LNCaP clone FGC (cell line): ENCODE measurements at regions not wholly inside any gene's neighbourhood (a gene's known extent, or its start where the extent isn't known, plus 50 kb on each side); places are given as distances from the start of the nearest gene placed in this dataset.

Experiments
- DNase-seq: peaks from one replicate; pipeline ENCODE4 v3.0.0-alpha.2; 2011; ENCODE audit warnings: low read depth
- H3K4me3 ChIP-seq: 2 replicates; pipeline ENCODE4 v1.5.1; 2011; ENCODE audit warnings: mild to moderate bottlenecking, low read depth, low read length, control low read depth
- TF ChIP-seq, protein P1 (sequence below): IDR thresholded peaks from 2 replicates; pipeline ENCODE4 v1.5.1; 2012; ENCODE audit warnings: mild to moderate bottlenecking; ENCODE audit not compliant: control insufficient read depth, insufficient read depth; ENCODE audit errors: extremely low read depth

DNA sequence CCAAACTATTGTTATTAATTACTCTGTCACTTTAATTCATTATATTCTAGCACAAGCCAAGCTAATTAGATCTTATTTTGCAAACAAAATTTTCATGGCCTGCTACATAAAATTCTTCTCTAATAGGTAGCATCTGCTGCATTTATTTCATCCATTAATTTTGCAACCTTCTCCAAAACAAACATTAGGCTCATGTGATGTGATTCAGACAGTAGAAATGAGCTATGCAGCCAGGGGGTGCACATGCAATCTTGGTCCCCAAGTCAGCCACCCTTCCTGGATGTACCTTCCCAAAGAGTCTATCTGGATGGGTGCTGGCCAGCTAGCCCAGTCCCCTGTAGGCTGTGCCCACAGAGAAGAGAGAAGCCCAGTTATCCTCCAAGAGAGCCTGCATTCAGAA, 242.1 kb upstream of the OSR1 start:
- DNase-seq: no peak
- no peak overlapping the region for H3K4me3 ChIP-seq
- TF ChIP-seq, protein P1, sequence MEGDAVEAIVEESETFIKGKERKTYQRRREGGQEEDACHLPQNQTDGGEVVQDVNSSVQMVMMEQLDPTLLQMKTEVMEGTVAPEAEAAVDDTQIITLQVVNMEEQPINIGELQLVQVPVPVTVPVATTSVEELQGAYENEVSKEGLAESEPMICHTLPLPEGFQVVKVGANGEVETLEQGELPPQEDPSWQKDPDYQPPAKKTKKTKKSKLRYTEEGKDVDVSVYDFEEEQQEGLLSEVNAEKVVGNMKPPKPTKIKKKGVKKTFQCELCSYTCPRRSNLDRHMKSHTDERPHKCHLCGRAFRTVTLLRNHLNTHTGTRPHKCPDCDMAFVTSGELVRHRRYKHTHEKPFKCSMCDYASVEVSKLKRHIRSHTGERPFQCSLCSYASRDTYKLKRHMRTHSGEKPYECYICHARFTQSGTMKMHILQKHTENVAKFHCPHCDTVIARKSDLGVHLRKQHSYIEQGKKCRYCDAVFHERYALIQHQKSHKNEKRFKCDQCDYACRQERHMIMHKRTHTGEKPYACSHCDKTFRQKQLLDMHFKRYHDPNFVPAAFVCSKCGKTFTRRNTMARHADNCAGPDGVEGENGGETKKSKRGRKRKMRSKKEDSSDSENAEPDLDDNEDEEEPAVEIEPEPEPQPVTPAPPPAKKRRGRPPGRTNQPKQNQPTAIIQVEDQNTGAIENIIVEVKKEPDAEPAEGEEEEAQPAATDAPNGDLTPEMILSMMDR: no peak

GRCh38 chr2:19598971-19599370, 240.5 kb upstream of the OSR1 start:
- DNase-seq: no peak
- TF ChIP-seq, protein P1: no peak
- H3K4me3 ChIP-seq: no peak overlapping the region

DNA sequence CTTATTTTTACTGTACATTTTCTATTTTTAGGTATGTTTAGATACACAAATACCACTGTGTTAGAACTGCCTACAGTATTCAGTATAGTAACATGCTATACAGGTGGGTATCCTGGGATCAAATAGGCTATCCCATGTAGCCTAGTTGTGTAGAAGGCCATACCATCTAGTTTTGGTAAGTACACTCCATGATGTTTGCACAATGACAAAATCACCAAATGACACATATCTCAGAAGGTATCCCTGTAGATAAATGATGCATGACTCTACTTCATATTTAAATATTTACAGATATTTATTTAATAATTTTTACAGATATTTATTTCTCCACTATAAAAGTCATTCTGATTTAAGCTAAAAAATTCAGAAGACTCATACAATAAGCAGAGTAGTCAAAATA, 233.8 kb upstream of the OSR1 start:
- no peak for DNase-seq
- no peak overlapping the region for H3K4me3 ChIP-seq
- TF ChIP-seq, protein P1: no peak

GRCh38 chr2:19589791-19590190, 231.4 kb upstream of the OSR1 start:
- TF ChIP-seq, protein P1: no peak
- no peak overlapping the region for H3K4me3 ChIP-seq
- no peak for DNase-seq

DNA sequence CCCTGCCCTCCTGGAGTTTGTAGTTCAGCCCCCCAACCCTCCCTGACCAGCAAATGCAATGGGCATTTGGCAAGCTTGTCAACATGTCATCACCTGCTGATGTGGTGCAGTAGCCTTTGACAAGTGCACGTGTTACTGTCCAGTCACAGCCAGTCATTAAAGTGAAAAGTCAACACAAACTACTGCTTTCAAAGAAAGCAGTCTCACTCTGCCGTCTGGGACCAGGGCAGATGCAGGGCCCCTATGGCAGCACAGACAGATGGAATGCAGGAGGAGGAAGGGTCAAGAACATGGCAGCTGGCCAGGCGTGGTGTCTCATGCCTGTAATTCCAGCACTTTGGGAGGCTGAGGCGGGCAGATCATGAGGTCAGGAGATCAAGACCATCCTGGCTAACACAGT, 222.4 kb upstream of the OSR1 start:
- no peak overlapping the region for H3K4me3 ChIP-seq
- DNase-seq: no peak

GRCh38 chr2:19580264-19580663, 221.8 kb upstream of the OSR1 start:
- TF ChIP-seq, protein P1: no peak
- no peak overlapping the region for H3K4me3 ChIP-seq
- no peak for DNase-seq

More for the DNA sequence above, 222.4 kb upstream of the OSR1 start:
- TF ChIP-seq, protein P1: no peak

- TF ChIP-seq, protein P1: no peak
- H3K4me3 ChIP-seq: no peak overlapping the region
- no peak for DNase-seq
Observed at GRCh38 chr2:19579461-19579860, 221.0 kb upstream of the OSR1 start.
